H1 (cell line): ENCODE measurements at regions not wholly inside any gene's neighbourhood (a gene's known extent, or its start where the extent isn't known, plus 50 kb on each side); places are given as distances from the start of the nearest gene placed in this dataset.

Experiments used
- CTCF ChIA-PET: fragments of 300-600 bp; sonication (Branson Sonifier 250); formaldehyde crosslinking; loops from one replicate; lab custom pipeline; 2021; ENCODE audit not compliant: partially characterized antibody; lab: Charles Lee
- POLR2A ChIA-PET: fragments of 300-600 bp; sonication (Branson Sonifier 250); formaldehyde crosslinking; loops from one replicate; lab custom pipeline; 2021; ENCODE audit warnings: inconsistent platforms; ENCODE audit not compliant: partially characterized antibody; lab: Charles Lee
- DNase-seq, 2 experiments: peaks; one replicate each; pipeline versions ENCODE4 v3.0.0 to v3.0.0-alpha.2; 2010 to 2022; ENCODE audit warnings: low spot score in 2 of 2, low read depth in 1 of 2, mixed read lengths in 1 of 2
- FAIRE-seq: peaks from 2 replicates; lab custom pipeline; 2011; peaks lifted over from hg19 to GRCh38; lab: Jason Lieb, UNC
- H2AFZ ChIP-seq: 2 replicates; pipeline ENCODE4 v1.8.1; 2012; ENCODE audit warnings: low read length, inconsistent platforms
- H2AK5ac ChIP-seq: 2 replicates; pipeline ENCODE4 v1.6.1; 2013; ENCODE audit warnings: low read depth, low read length
- H2BK120ac ChIP-seq: replicated peaks from 2 replicates; pipeline ENCODE3; 2013; ENCODE audit warnings: low read depth, low read length, inconsistent platforms
- H2BK12ac ChIP-seq: 2 replicates; pipeline ENCODE4 v1.6.1; 2013; ENCODE audit warnings: low read depth, low read length
- H2BK15ac ChIP-seq: 2 replicates; pipeline ENCODE4 v1.6.1; 2013; ENCODE audit warnings: low read length
- H2BK20ac ChIP-seq: 2 replicates; pipeline ENCODE4 v1.6.1; 2013; ENCODE audit warnings: low read length
- H2BK5ac ChIP-seq: 2 replicates; pipeline ENCODE4 v1.6.1; 2013; ENCODE audit warnings: low read depth, low read length
- H3K14ac ChIP-seq: 2 replicates; pipeline ENCODE4 v1.6.1; 2013; ENCODE audit warnings: inconsistent platforms; ENCODE audit not compliant: insufficient read length
- H3K18ac ChIP-seq: 2 replicates; pipeline ENCODE4 v1.6.1; 2013; ENCODE audit warnings: low read length; ENCODE audit errors: extremely low read depth
- H3K23ac ChIP-seq: 2 replicates; pipeline ENCODE4 v1.6.1; 2013; ENCODE audit warnings: inconsistent platforms; ENCODE audit not compliant: insufficient read length
- H3K23me2 ChIP-seq: 2 replicates; pipeline ENCODE4 v1.6.1; 2013; ENCODE audit warnings: low read depth, low read length
- H3K27ac ChIP-seq: 2 replicates; pipeline ENCODE4 v1.6.1; 2011; ENCODE audit warnings: low read depth, low read length, inconsistent platforms
- H3K27me3 ChIP-seq, 4 experiments: replicated peaks in 1 of 4; 1 replicate in 1 of 4; 2 replicates in 3 of 4; pipeline versions ENCODE4 v1.6.1 to v1.8.1; 2011 to 2013; ENCODE audit warnings: low read length in 3 of 4, mild to moderate bottlenecking in 3 of 4, inconsistent platforms in 2 of 4, mixed read lengths in 2 of 4, moderate library complexity in 1 of 4; ENCODE audit not compliant: control insufficient read depth in 3 of 4, insufficient read depth in 3 of 4; ENCODE audit errors: extremely low read depth in 1 of 4
- H3K36me3 ChIP-seq, 4 experiments: 2 replicates each; pipeline versions ENCODE4 v1.6.1 to v1.8.1; 2011 to 2013; ENCODE audit warnings: mild to moderate bottlenecking in 4 of 4, low read length in 3 of 4, moderate library complexity in 2 of 4, control low read depth in 1 of 4, inconsistent platforms in 1 of 4; ENCODE audit not compliant: insufficient read depth in 4 of 4, control insufficient read depth in 2 of 4
- H3K4ac ChIP-seq: replicated peaks from 2 replicates; pipeline ENCODE3; 2013; ENCODE audit warnings: low read length, low read depth, mixed read lengths, inconsistent platforms; ENCODE audit not compliant: insufficient read length
- H3K4me1 ChIP-seq, 4 experiments: replicated peaks in 1 of 4; 1 replicate in 1 of 4; 2 replicates in 3 of 4; pipeline versions ENCODE4 v1.6.1 to v1.8.1; 2011 to 2013; ENCODE audit warnings: low read length in 3 of 4, inconsistent platforms in 2 of 4, mixed read lengths in 1 of 4; ENCODE audit not compliant: insufficient read depth in 4 of 4, control insufficient read depth in 3 of 4
- H3K4me2 ChIP-seq, 2 experiments: 2 replicates each; pipeline versions ENCODE4 v1.6.1 to v1.8.1; 2011 to 2013; ENCODE audit warnings: low read depth in 2 of 2, low read length in 2 of 2, control low read depth in 1 of 2, inconsistent platforms in 1 of 2, mild to moderate bottlenecking in 1 of 2; ENCODE audit not compliant: insufficient read depth in 1 of 2
- H3K4me3 ChIP-seq, 4 experiments: fragments of 200-600, 300-600 bp in 1 of 4; sonication (generic), shearing (Covaris generic), sonication (Bioruptor Twin) in 1 of 4; 2 replicates each; pipeline versions ENCODE4 v1.5.1 to v1.8.1; 2011 to 2016; ENCODE audit warnings: low read length in 4 of 4, low read depth in 3 of 4, control low read depth in 2 of 4, inconsistent platforms in 2 of 4, mild to moderate bottlenecking in 2 of 4, mixed read lengths in 1 of 4, moderate library complexity in 1 of 4; ENCODE audit not compliant: insufficient read depth in 2 of 4; ENCODE audit errors: extremely low read depth in 1 of 4
- H3K56ac ChIP-seq: replicated peaks from 2 replicates; pipeline ENCODE3; 2013; ENCODE audit warnings: low read depth, mild to moderate bottlenecking, mixed read lengths, low read length, inconsistent platforms; ENCODE audit not compliant: insufficient read length
- H3K79me1 ChIP-seq: 2 replicates; pipeline ENCODE4 v1.6.1; 2013; ENCODE audit warnings: low read depth, low read length, control low read depth
- H3K79me2 ChIP-seq, 2 experiments: 2 replicates each; pipeline versions ENCODE4 v1.6.1 to v1.8.1; 2012 to 2013; ENCODE audit warnings: low read length in 2 of 2, mild to moderate bottlenecking in 2 of 2, inconsistent platforms in 1 of 2; ENCODE audit not compliant: insufficient read depth in 2 of 2, control insufficient read depth in 1 of 2
- H3K9ac ChIP-seq, 4 experiments: replicated peaks in 1 of 4; 1 replicate in 1 of 4; 2 replicates in 3 of 4; pipeline versions ENCODE4 v1.6.1 to v1.8.1; 2011 to 2013; ENCODE audit warnings: low read depth in 3 of 4, low read length in 3 of 4, control low read depth in 2 of 4, mild to moderate bottlenecking in 2 of 4, moderate library complexity in 2 of 4, inconsistent platforms in 1 of 4; ENCODE audit errors: extremely low read depth in 1 of 4
- H3K9me3 ChIP-seq, 2 experiments: 2 replicates each; pipeline versions ENCODE4 v1.6.1 to v1.8.1; 2012 to 2013; ENCODE audit warnings: mild to moderate bottlenecking in 2 of 2, moderate library complexity in 2 of 2, control low read depth in 1 of 2, inconsistent platforms in 1 of 2, low read depth in 1 of 2, low read length in 1 of 2, mixed read lengths in 1 of 2; ENCODE audit not compliant: insufficient read depth in 2 of 2
- H4K20me1 ChIP-seq, 2 experiments: replicated peaks in 1 of 2; 2 replicates each; pipeline versions ENCODE3 to v1.8.1; 2011 to 2013; ENCODE audit warnings: inconsistent platforms in 2 of 2, low read length in 2 of 2, mild to moderate bottlenecking in 1 of 2; ENCODE audit not compliant: insufficient read depth in 2 of 2, control insufficient read depth in 1 of 2
- H4K5ac ChIP-seq: 2 replicates; pipeline ENCODE4 v1.6.1; 2013; ENCODE audit warnings: low read length, low read depth, mixed read lengths, inconsistent platforms; ENCODE audit not compliant: insufficient read length
- H4K8ac ChIP-seq: 2 replicates; pipeline ENCODE4 v1.8.0; 2013; ENCODE audit warnings: mild to moderate bottlenecking, moderate library complexity, low read length, inconsistent platforms; ENCODE audit not compliant: insufficient read depth; ENCODE audit errors: extremely low read depth
- H4K91ac ChIP-seq: replicated peaks from 2 replicates; pipeline ENCODE3; 2013; ENCODE audit warnings: low read length, mixed read lengths, inconsistent platforms; ENCODE audit not compliant: insufficient read length
- CHD7 ChIP-seq: fragments of 300-600 bp; sonication (generic); IDR thresholded peaks from 2 replicates; pipeline ENCODE4 v1.7.1; 2012; ENCODE audit warnings: low read length, moderate library complexity, mild to moderate bottlenecking, inconsistent platforms; ENCODE audit not compliant: insufficient replicate concordance
- WGBS, 2 experiments: shearing (Covaris generic) in 1 of 2; methylation state at CpG; one replicate each; pipeline versions ENCODE4 v1.1.6 to v1.1.7; 2013 to 2015; ENCODE audit warnings: low lambda C conversion rate in 2 of 2, mixed read lengths in 2 of 2, inconsistent platforms in 1 of 2, low coverage in 1 of 2, missing lambda C conversion rate in 1 of 2; ENCODE audit not compliant: insufficient replicate concordance in 2 of 2, insufficient coverage in 1 of 2, insufficient read length in 1 of 2; ENCODE audit errors: extremely low coverage in 1 of 2, missing lambda C conversion rate in 1 of 2; 5-methylcytosine and 5-hydroxymethylcytosine counted together

- H3K4me2 ChIP-seq: no peak overlapping the region
- H3K56ac ChIP-seq: no peak overlapping the region
- H3K23ac ChIP-seq: no peak overlapping the region
- H3K36me3 ChIP-seq: no peaks in the 10 kb centered on the region
- DNase-seq (no peak), FAIRE-seq (no peak)
- no peak overlapping the region for H2AK5ac ChIP-seq
- no peak overlapping the region for H2BK120ac ChIP-seq
- H2BK15ac ChIP-seq: no peak overlapping the region
- no peak overlapping the region for H3K14ac ChIP-seq
- no peaks in the 10 kb centered on the region for H3K27me3 ChIP-seq
- H2BK5ac ChIP-seq: no peak overlapping the region
- H3K18ac ChIP-seq: no peak overlapping the region
- no peaks in the 10 kb centered on the region for H3K4me1 ChIP-seq
- H3K4me3 ChIP-seq: no peak overlapping the region
- H3K27ac ChIP-seq: no peak overlapping the region
- no peak overlapping the region for H2BK12ac ChIP-seq
- H3K79me1 ChIP-seq: no peaks in the 10 kb centered on the region
- no peaks in the 10 kb centered on the region for H4K20me1 ChIP-seq
- H3K9me3 ChIP-seq: no peaks in the 10 kb centered on the region
- no peak overlapping the region for H3K4ac ChIP-seq
- no peak overlapping the region for H2BK20ac ChIP-seq
- H4K91ac ChIP-seq: no peak overlapping the region
- H3K9ac ChIP-seq: no peak overlapping the region
- no peak overlapping the region for H4K8ac ChIP-seq
- H2AFZ ChIP-seq: no peak overlapping the region
- no peak overlapping the region for H4K5ac ChIP-seq
- ChIA-PET CTCF (no interaction called here), POLR2A (no interaction called here)
- 80% methylated on average over 2 of the region's 2 CpGs; no CpG with 5 or more reads in 1 of the 2 experiments for WGBS, 2 experiments
- no peaks in the 10 kb centered on the region; the same call in 1 of the 2 replicates for H3K23me2 ChIP-seq
- H3K79me2 ChIP-seq: no peaks in the 10 kb centered on the region
- TF ChIP-seq CHD7: no peak
These were observed 321.2 kb upstream of the TMTC1 start for GRCh38 chr12:30104971-30105370.
